EL (cell line): ENCODE measurements at regions not wholly inside any gene's neighbourhood (a gene's known extent, or its start where the extent isn't known, plus 50 kb on each side); places are given as distances from the start of the nearest gene placed in this dataset.
"Not testable (repeated sequence)": the region's sequence is repeated elsewhere in the genome, so short reads cannot be mapped to it uniquely, and the experiment has no call there.

ENCODE experiments used
- DNase-seq: peaks from one replicate; pipeline ENCODE4 v3.0.0-alpha.2; 2016

DNA sequence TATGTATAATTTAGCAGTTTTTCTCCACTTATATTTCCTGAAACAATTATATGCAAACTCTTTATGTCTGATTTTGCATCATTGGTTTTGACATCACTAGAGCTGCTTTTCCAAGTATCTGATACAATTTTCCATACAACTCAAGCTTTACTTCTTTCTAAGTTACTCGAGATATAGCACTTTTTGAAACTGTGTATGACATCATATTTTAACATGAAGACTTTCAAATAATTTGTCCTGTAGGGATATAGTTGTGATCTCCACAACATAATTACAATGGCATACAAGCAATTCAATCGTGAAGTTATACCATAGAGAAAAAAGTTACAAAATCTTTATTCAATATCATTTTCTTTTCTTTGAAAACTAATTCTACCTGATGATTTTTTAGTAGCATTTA, 173.0 kb downstream of the LEPR start:
- no peak for DNase-seq

DNA sequence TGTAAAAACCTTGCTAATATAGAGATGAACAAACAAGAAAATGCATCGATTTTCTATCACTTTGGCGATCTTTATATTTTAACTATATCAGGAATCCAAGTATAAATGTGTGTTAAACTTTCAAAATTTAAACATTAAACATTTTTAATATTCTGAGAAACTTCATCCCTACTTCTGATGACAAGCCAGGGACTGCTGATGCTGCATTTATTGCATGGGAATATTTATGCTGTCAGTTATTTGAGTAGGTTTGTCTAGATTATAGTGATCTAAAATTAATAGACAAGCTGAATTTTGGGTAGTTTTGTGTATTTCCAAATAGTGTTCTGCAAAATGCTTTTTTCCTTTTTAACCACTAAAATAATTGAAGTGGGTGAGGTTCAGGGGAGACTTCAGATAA, 175.3 kb downstream of the LEPR start:
- no peak for DNase-seq

DNA sequence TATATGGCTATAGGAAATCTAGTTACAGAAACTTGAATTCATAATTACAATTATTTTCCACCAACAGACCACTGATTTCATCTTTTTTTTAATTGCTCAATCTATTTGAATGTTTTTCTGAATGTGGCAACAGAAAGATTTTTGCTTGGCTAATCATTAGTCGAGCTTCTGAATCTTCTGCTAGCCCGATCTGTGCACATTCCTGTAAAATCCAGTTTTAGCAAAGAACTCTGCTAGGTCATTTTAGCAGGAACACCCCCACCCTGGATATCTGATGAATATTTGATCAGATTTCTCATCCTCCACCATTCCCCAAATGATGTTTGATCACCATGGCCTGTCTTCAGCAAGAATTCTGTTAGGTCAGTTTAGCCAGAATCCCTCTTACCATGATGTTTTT, 176.3 kb downstream of the LEPR start:
- DNase-seq = no peak

DNA sequence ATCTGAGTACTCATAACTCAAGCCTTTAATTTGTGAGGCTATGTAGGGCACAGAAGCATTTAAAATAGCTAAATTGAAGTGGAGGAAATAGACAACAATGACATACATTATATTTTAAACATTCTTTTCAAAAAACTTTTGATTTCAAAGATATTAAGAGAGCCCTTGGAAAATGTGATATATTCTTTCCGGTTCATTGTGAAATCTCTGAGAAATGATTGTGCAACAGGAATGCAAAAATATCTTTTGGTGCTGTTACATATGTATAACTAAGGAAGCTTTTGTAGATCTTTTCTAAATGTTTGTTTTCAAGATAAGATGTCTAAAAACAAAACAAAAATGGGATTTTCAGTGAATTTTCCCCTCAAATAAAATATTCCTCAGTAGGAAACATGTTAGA, 185.2 kb downstream of the LEPR start:
- DNase-seq = no peak

DNA sequence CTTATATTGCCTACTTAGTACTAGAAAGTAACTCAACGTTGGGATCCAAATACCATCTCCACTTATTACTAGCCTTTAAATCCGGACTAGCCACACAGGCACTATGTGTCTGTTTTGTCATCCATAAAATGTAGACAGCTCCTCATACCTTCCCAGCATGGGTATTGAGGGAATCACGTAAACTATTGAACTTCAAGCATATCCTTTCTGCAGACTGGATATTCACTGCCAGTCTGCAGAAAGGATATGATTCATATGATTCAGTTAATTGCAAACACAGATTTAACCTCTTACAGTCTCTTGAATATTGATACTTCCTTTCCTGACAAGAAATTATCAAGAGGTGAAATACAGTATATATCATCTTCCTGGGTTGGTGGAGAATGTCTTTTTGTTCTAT, 186.0 kb downstream of the LEPR start:
- DNase-seq = no peak

DNA sequence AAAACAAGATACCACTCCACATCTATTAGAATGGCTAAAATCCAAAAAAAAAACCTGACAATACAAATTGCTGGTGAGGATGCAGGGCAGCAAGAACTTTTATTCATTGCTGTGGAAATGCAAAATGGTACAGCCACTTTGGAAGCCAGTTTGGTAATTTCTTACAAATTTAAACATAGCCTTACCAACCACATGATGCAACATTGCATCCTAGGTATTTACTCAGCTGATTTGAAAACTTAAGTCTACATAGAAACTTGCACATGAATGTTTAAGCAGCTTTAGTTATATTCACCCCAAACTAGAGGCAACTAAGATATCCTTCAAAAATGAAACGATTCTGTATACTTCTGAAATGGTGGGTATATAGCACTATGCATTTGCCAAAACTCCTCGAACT, 178.8 kb upstream of the PDE4B start:
- DNase-seq = no peak

DNA sequence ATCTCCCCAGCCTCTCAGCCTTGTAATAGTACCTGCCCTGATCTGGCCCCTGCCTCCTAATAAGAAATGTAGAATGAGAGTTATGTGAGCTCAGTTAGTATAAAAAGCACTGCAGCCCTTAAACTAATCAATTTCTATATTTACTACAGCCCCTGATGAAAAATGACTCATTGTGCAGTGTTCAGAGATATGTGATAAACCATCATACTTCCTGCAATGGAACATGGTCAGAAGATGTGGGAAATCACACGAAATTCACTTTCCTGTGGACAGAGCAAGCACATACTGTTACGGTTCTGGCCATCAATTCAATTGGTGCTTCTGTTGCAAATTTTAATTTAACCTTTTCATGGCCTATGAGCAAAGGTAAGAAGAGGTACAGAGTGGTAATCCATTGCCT, 176.8 kb upstream of the PDE4B start:
- no peak for DNase-seq

DNA sequence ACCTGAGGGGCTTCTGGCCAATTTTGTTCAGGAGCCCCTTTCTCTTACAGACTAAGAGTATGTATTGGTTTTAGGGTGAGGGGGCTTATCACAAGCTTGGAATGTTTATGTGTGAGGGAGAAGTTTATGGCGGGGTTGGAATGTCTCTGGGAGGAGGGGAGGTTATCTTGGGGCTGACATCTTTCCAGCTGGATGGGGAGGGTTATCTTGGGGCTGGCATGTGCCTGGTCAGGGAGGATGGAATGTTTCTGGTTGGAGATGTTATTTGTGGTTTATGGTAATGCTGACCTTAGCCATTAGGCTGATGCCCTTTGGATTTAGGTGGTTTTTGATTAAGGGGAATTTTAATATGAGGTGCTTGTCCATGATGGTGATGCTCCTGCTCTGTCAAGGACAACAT, 171.0 kb upstream of the PDE4B start:
- DNase-seq = peak; percentile 28

DNA sequence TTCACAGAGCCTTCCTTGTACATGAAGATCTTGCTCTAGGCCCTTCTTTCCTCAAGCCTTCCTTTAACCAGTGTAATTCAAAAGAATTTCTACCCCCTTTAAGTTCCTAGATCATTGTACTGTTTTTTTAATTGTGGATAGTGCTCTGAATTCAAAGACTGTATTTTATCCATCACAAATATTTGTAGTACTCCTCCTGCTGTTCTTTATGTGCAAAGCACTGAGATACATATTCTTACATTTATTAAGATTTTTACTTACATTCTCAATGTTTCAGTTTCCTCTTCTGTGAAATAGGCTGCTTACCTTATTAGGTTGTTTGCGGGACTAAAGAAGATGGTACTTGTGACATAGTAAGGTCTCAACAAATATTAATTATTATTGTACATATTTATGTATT, 168.8 kb upstream of the PDE4B start:
- DNase-seq = no peak

DNA sequence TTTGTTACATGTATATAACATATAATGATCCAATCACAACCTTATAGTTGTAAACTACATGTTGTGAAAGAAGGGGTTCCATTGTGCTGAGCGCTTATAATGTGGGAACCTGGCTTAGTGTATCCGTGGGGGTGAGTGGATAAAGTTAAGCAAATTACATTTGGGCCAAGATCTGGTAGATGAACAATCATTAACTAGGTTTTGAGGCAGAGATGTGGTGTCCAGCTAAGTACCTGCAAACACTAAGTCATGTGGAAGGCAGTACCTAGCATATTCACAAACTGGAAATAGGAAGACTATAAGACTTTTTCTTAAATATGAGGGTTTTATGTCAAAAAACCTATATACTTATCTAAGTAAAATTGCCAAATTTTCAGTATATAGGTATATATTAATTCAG, 167.2 kb upstream of the PDE4B start:
- DNase-seq = no peak

DNA sequence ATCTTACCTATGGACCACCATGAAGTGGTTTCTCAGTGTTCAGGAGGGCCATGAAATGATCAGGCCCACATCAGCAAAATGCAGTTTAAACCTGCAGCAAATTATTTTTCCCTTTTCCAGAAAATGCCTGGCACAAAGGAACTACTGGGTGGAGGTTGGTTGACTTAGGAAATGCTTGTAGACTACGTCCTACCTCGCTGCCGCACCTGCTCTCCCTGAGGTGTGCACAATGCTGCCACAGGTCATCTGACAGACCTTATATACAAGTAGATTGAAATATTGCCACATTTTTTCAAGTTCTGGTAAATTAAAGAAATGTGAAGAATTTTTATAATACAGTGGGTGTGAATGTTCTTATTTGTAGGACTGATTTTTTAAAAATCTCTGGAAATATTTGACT, 166.7 kb upstream of the PDE4B start:
- no peak for DNase-seq

DNA sequence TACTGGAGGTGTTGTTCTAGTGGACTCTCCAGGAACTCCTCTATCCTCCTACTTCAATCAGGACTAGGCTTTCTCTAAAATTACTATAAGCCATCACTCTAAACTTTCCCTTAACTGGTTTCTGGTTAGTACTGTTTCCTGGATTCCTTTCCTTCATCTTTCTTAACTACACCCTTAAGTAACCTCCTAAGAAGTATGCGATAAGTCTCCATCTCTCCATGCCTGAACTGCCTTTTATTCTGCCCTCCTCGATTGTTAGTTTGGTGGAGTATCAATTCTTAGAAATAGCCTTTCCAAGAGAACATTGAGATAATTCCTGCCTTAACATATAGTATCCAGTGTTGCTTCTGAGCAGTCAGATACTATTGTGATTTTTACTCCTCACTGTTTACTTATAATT, 162.9 kb upstream of the PDE4B start:
- DNase-seq = no peak

DNA sequence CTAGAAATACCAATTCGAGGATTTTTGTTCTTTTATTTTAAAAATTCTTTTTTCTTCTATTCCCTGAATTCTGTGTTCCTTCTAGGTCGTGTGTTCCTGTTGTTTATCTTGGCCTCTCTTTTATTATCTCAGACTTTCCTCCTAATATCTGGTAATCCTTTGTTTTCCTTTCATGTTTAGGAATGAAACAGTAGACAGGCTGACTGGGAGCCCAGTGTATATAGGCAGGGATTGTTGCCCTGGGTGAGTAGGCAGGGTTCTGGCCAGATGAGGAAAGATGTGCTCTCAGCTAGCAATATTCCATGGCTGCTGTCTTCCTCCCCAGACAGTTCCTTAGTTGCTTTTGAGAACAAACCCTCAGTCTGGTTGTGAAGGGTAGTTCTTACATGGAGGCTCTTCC, 161.8 kb upstream of the PDE4B start:
- DNase-seq = no peak

DNA sequence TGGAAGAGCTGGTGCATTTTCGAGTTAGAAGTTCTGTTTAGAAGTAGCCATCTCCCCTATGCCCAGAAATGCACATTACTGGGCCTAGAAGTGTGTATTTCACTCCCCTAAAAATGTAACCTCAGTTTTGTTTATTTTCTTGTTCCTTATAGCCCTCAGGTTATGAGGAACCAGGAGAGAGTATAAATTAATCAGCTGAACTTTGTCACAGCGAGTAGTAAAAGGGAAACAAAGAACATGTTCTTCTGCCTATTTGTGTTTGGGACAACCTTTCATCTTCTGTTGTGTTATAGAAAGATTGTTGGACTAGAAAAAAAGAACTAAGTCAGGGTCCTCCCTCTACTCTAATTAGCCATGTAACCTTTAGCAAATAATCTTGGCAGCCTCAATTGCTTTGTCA, 160.5 kb upstream of the PDE4B start:
- no peak for DNase-seq

DNA sequence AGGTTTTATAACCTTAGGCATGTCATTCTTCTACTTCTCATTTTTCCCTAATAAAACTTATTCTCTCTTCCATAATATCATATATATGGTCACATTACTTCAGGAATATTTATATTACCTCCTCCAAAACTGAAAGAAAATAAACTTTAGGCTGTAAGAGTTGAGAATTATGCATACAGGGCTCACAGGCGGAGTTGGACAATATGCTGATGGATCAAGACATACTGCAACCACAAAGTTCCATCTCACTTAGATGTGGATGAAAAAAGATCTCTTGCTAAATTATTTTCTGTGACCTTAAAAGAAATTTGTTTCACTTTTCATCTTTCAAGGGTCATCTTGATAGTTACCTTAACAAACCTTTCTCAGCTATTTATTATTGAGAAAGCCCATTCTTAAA, 152.6 kb upstream of the PDE4B start:
- DNase-seq = no peak

DNA sequence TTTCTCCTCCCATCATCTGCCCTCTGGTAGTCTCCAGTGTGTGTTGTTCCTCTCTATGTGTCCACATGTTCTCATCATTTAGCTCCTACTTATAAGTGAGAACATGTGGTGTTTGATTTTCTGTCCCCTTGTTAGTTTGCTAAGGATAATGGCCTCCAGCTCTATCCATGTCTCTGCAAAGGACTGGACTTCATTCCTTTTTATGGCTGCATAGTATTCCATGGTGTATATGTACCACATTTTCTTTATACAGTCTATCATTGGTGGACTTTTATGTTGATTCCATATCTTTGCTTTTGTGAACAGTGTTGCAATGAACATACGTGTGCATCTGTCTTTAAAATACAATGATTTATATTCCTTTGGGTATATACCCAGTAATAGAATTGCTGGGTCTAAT, 143.5 kb upstream of the PDE4B start:
- not testable (repeated sequence) for DNase-seq

DNA sequence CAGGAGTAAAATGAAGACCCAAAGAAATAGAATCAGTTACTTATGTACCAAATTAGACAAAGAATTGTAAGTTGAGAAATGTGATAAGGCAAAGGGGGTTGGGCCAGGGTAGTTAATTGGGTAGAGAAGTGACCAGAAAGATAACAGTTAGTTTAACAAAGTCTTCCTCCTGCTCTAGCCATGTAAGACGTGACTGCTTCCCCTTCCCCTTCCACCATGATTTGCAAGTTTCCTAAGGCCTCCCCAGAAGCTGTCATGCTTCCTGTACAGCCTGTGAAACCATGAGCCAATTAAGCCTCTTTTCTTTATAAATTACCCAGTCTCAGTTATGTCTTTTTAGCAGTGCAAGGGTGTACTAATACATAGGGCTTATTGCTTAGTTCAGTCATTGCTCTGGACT, 142.0 kb upstream of the PDE4B start:
- DNase-seq = no peak

DNA sequence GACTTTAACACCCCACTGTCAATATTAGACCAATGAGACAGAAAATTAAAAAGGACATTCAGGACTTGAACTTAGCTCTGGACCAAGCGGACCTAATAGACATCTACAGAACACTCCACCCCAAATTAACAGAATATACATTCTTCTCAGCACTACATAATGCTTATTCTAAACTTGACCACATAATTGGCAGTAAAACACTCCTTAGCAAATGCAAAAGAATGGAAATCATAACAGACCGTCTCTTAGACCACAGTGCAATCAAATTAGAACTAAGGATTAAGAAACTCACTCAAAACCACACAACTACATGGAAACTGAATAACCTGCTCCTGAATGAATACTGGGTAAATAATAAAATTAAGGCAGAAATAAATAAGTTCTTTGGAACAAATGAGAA, 138.2 kb upstream of the PDE4B start:
- DNase-seq = not testable (repeated sequence)

DNA sequence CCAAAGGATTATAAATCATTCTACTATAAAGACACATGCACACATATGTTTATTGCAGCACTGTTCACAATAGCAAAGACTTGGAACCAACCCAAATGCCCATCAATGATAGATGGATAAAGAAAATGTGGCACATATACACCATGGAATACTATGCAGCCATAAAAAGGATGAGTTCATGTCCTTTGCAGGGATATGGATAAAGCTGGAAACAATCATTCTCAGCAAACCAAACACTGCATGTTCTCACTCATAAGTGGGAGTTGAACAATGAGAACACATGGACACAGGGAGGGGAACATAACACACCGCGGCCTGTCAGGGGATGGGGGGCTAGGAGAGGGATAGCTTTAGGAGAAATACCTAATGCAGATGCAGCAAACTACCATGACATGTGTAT, 135.1 kb upstream of the PDE4B start:
- DNase-seq = not testable (repeated sequence)

DNA sequence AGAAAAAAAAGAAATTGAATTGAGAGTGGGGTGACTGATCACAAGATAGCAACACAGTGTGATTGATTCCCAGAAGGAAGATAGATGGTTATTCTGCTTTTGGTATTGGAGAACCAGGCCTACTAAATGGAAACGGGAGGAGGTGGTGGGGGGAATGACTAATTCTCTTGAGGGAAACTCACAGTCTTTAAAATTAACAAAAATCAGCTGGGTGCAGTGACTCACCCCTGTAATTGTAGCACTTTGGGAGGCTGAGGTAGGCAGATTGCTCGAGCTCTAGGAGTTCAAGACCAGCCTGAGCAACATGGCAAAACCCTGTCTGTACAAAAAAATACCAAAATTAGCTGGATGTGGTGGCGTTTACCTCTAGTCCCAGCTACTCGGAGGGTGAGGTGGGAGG, 134.6 kb upstream of the PDE4B start:
- peak; percentile 57 for DNase-seq

DNA sequence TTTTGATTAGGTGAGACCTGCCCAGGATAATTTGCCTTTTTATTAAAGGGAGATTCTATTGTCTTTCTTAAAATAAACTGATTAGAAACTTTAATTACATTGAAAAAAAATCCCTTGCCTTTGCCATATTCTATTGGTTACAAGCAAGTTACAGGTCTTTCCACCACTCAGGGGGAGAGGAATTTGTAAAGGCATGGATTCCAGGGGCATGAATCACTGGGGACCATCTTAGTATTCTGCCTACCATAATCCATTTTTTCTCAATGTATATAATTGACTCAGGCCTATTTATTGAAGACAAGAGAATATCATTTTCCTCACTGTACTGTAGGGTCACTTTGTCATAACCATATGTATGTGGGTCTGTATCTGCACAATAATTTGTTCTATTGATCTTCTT, 124.3 kb upstream of the PDE4B start:
- DNase-seq = peak; percentile 65

DNA sequence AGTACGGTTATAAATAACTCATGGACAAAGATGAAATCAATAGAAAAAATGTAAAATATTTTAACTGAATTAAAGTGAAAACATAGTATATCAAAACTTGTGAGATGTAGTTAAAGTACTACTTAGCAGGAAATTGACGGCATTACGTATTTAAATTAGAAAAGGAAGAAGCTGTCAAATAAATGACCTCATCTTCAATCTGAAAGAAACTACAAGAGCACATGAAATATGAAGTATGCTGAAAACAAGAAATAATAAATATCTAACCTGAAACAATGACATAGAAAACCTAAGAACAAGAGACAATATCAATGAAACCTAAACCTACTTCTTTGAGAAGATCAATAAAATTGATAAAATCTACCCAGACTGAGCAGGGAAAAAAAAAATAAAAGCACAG, 122.2 kb upstream of the PDE4B start:
- DNase-seq = no peak

DNA sequence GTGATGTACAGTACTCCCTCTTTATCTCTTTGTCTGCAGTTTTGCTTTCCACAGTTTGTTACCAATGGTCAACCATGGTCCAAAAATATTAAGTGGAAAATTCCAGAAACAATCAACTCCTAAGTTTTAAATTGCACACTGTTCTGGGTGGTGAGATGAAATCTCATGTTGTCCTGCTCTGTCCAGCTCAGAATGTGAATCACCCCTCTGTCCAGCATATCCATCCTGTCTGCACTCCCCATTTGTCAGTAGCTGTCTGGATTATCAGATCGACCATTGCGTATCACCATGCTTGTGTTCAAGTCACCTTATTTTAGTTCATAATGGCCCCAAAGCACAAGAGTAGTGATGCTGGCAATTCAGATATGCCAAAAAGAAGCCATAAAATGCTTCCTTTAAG, 118.2 kb upstream of the PDE4B start:
- DNase-seq = no peak

DNA sequence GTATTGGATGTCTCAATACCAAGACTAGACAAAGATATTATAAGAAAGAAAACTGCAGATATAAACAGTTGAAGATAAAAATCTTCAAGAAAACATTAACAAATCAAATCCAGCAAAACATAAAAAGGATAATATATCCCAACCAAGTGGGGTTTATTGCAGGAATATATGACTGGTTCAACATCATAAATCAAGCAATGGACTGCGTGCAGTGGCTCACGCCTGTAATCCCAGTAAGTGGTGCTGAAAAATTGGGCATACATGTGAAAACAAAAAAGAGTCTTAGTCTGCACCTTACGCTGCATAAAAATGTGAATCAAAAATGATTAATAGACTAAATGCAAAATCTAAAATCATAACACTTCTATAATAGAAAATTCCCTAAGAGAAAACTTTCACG, 112.9 kb upstream of the PDE4B start:
- no peak for DNase-seq

DNA sequence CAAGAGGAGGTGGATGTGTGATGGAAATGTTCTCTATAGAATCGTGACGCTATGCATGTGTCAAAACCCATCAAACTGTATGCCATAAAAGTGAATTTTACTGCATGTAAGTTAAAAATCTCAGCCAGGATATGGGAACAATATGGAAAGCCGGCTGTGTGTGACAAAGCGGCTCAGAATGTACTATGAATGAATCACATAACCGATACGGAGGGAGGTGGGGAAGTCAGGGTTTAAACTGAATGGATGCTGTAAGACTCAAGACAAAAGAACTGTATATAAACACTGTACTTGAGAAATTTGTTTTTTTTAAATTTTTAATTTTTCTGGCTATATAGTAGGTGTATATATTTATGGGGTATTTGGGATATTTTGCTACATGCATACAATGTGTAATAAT, 111.6 kb upstream of the PDE4B start:
- peak; percentile 81 for DNase-seq

DNA sequence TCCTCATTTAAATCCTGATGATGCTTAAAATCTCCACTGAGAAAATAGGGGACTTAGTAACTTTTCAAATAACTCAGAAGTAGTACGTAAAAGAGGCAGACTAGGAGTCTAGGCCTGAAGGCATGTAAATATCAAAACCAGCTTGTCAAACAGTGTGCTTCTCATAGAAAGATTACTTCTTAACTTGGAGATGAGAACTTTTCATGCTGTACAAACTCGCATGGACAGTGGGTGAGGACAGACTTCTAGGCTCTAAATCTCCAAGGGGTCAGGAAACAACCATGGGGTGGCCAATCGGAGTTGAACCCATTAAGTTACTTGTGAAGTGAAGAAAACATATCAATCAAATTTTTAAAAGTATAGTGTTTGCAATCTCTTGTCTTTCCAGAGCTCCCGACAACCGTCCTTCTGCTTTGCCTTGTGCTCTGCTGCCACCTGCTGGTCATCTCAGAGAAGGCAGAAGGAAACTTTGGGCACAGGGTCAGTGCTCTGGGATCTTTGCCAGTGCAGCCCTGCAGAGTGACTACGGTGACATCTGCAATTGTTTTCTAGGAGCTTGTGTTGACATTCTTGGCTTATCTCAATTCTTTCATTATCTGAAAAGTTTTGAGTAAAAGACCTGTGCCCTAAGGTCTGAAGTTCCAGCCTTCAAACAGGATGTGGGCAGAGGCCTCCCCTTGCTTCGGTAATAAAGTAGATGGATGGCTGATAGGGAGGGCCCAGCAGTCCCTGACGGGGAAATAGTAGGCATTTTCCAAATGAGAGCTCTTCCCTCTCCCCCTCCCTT, 105.1 kb upstream of the PDE4B start:
- peak; percentile 68 for DNase-seq
